Stomach (tissue), 8 donors: ENCODE measurements at regions not wholly inside any gene's neighbourhood (a gene's known extent, or its start where the extent isn't known, plus 50 kb on each side); places are given as distances from the start of the nearest gene placed in this dataset.

Experiments
- DNase-seq, 2 donors: peaks; one replicate each; pipeline versions ENCODE4 v3.0.0 to v3.0.0-alpha.2; 2013 to 2019
- H3K27ac ChIP-seq, 5 donors: fragments of 200-600 bp in 4 of 5; sonication (generic) in 4 of 5; one replicate each; pipeline ENCODE4 v1.5.1; 2013 to 2019; ENCODE audit warnings: mild to moderate bottlenecking in 1 of 5, moderate library complexity in 1 of 5
- H3K27me3 ChIP-seq, 3 donors: fragments of 200-600 bp; sonication (generic); one replicate each; pipeline ENCODE4 v1.5.1; 2017 to 2019; ENCODE audit warnings: mixed run types in 1 of 3
- H3K36me3 ChIP-seq, 4 donors: fragments of 200-600 bp; sonication (generic); 1 replicate in 3 of 4; 2 replicates in 1 of 4; pipeline ENCODE4 v1.5.1; 2016 to 2019
- H3K4me1 ChIP-seq, 4 donors: fragments of 200-600 bp; sonication (generic); one replicate each; pipeline ENCODE4 v1.5.1; 2016 to 2019
- H3K4me3 ChIP-seq, 4 donors: fragments of 200-600 bp; sonication (generic) in 3 of 4; one replicate each; pipeline ENCODE4 v1.5.1; 2016 to 2019; ENCODE audit warnings: mild to moderate bottlenecking in 1 of 4
- H3K9me3 ChIP-seq, 4 donors: fragments of 200-600 bp; sonication (generic); one replicate each; pipeline ENCODE4 v1.5.1; 2016 to 2019
- CTCF ChIP-seq, 7 experiments: fragments of 450-650 bp in 4 of 7; fragments of 200-600 bp in 3 of 7; sonication (generic) in 3 of 7; IDR thresholded peaks; one replicate each; pipeline ENCODE4 v1.5.1; 2016 to 2019; ENCODE audit warnings: antibody characterized with exemption in 7 of 7, control low read depth in 2 of 7, mild to moderate bottlenecking in 1 of 7
- EP300 ChIP-seq: sonication (generic); formaldehyde crosslinking; IDR thresholded peaks from one replicate; pipeline ENCODE4 v1.6.1; 2017; ENCODE audit warnings: antibody characterized with exemption
- POLR2A ChIP-seq, 4 donors: fragments of 450-650 bp; IDR thresholded peaks; one replicate each; pipeline ENCODE4 v1.6.1; 2016; ENCODE audit warnings: antibody characterized with exemption in 4 of 4, control low read depth in 2 of 4, mild to moderate bottlenecking in 1 of 4, moderate library complexity in 1 of 4
- POLR2AphosphoS5 ChIP-seq, 3 donors: sonication (generic); formaldehyde crosslinking; IDR thresholded peaks; one replicate each; pipeline ENCODE4 v1.6.1; 2016; ENCODE audit warnings: antibody characterized with exemption in 3 of 3
- WGBS, 5 donors: extraction: QIAGEN DNeasy Blood & Tissue Kit in 3 of 5; methylation state at CpG; one replicate each; pipeline versions ENCODE4 v1.1.5 to v1.1.7; 2013 to 2018; 5-methylcytosine and 5-hydroxymethylcytosine counted together
- intact Hi-C: fragments of 100-400 bp; cut with DNase I; formaldehyde crosslinking; loops from one replicate; pipeline ENCODE4 v1.15.1; 2023; ENCODE audit warnings: low total_unique reads
- donor health status: healthy with polysubstance abuse.
- donor health status: Bipolar disorder and iron deficiency.
- donor health status: healthy.

DNA sequence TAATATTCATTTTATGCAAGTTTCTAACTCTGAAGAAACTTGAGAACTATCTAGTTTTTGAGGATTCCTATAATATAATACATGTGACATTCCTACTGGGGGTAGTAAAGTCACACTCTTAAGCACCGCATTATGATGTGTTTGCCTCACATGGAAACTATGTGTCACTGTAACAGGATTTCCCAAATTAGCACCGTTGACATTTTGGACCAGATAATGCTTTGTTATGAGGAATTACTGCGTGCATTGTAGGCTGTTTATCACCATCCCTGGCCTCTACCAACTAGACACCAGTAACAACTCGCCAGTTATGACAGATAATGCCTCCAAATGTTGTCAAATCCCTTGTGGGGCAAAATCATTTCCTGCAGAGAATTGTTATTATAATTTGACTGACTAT, 267.8 kb downstream of the RAP2B start:
- TF ChIP-seq EP300 (no peak), CTCF (IDR thresholded peaks at IDR 0.05) (no peak), POLR2A (IDR thresholded peaks at IDR 0.05) (no peak), POLR2AphosphoS5 (IDR thresholded peaks at IDR 0.05) (no peak)
- intact Hi-C loops, result no loop called here
- Histone ChIP-seq H3K9me3 (peaks cover 0 to 4% (median 0%) of the 10 kb centered on the region in 4 donors), H3K27ac (no peak overlapping the region), H3K4me3 (no peak overlapping the region), H3K27me3 (no peaks in the 10 kb centered on the region), H3K4me1 (no peaks in the 10 kb centered on the region), H3K36me3 (no peaks in the 10 kb centered on the region)
- WGBS, 5 donors, result 55 to 74% (median 69%) methylated on average over 4 of the region's 4 CpGs
- no peak for DNase-seq

- H3K9me3 ChIP-seq, result no peaks in the 10 kb centered on the region
- no peaks in the 10 kb centered on the region for H3K27me3 ChIP-seq
- intact Hi-C loops, result no loop called here
- WGBS, 5 donors, result 69 to 85% (median 77%) methylated on average over 1 of the region's 1 CpG
- H3K27ac ChIP-seq, result no peak overlapping the region
- DNase-seq, result no peak
- no peak overlapping the region for H3K4me3 ChIP-seq
- H3K4me1 ChIP-seq, result no peaks in the 10 kb centered on the region
- TF ChIP-seq POLR2A (IDR thresholded peaks at IDR 0.05) (no peak), CTCF (IDR thresholded peaks at IDR 0.05) (no peak), POLR2AphosphoS5 (IDR thresholded peaks at IDR 0.05) (no peak), EP300 (no peak)
- no peaks in the 10 kb centered on the region for H3K36me3 ChIP-seq
Observed at GRCh38 chr3:153431076-153431475, 269.1 kb downstream of the RAP2B start.

GRCh38 chr3:153437666-153438065, 275.6 kb downstream of the RAP2B start:
- no peaks in the 10 kb centered on the region for H3K27me3 ChIP-seq
- DNase-seq, result no peak
- no peaks in the 10 kb centered on the region for H3K9me3 ChIP-seq
- H3K4me1 ChIP-seq, result no peaks in the 10 kb centered on the region
- TF ChIP-seq POLR2A (IDR thresholded peaks at IDR 0.05) (no peak), POLR2AphosphoS5 (IDR thresholded peaks at IDR 0.05) (no peak), CTCF (IDR thresholded peaks at IDR 0.05) (no peak)
- H3K27ac ChIP-seq, result no peak overlapping the region
- no peak overlapping the region for H3K4me3 ChIP-seq
- intact Hi-C loops, result no loop called here
- WGBS, 5 donors, result 32 to 50% (median 42%) methylated on average over 2 of the region's 2 CpGs
- H3K36me3 ChIP-seq, result no peaks in the 10 kb centered on the region

- no peak overlapping the region for H3K27ac ChIP-seq
- WGBS, 5 donors, result 33 to 51% (median 45%) methylated on average over 3 of the region's 3 CpGs
- no peak for DNase-seq
- TF ChIP-seq EP300, result no peak
- no peaks in the 10 kb centered on the region for H3K9me3 ChIP-seq
- H3K4me3 ChIP-seq, result no peak overlapping the region
- intact Hi-C loops, result no loop called here
- no peaks in the 10 kb centered on the region for H3K36me3 ChIP-seq
- H3K27me3 ChIP-seq, result no peaks in the 10 kb centered on the region
- H3K4me1 ChIP-seq, result no peaks in the 10 kb centered on the region
Observed at GRCh38 chr3:153438271-153438670, 276.2 kb downstream of the RAP2B start.

DNA sequence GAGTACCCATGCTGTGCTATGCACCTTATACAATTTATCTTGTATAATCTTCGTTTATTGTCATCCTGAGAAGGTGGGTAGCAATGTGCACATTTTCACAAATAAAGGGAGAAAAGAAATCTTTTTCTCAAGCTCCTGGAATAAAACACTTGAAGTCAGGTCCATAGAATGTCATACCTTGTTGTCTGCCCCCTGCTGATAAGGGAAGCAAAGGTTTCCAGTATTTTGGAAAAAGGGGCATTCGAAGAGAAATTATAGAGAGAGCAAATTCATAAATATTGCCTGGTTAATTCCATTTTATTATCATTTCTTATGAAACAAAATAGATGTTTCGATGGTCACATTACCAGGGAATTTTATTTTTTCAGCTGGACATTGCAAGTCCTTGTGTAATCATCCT, 277.8 kb downstream of the RAP2B start:
- Histone ChIP-seq H3K36me3 (no peaks in the 10 kb centered on the region), H3K4me1 (no peaks in the 10 kb centered on the region), H3K27me3 (no peaks in the 10 kb centered on the region), H3K9me3 (no peaks in the 10 kb centered on the region), H3K27ac (no peak overlapping the region), H3K4me3 (no peak overlapping the region)
- WGBS, 5 donors, result 71 to 81% (median 76%) methylated on average over 3 of the region's 3 CpGs
- intact Hi-C loops, result no loop called here
- DNase-seq, result no peak
- TF ChIP-seq EP300, result no peak
- TF ChIP-seq POLR2A (IDR thresholded peaks at IDR 0.05), result no peak
